ENCODE measurements at regions not wholly inside any gene's neighbourhood (a gene's known extent, or its start where the extent isn't known, plus 50 kb on each side); places are given as distances from the start of the nearest gene placed in this dataset.

GRCh38 chr5:26757941-26758340 is 280.4 kb downstream of the CDH9 start:
- TF ChIP-seq CTCF (IDR thresholded peaks at IDR 0.05) (no peak), EZH2 (IDR thresholded peaks at IDR 0.05; ENCODE audit: borderline replicate concordance, insufficient read depth, low read depth, low read length, poor library complexity, severe bottlenecking) (no peak)

All from B cell (primary cell).